Fibroblast of skin of right quadriceps (primary cell): ENCODE measurements at regions not wholly inside any gene's neighbourhood (a gene's known extent, or its start where the extent isn't known, plus 50 kb on each side); places are given as distances from the start of the nearest gene placed in this dataset.
"Not testable (repeated sequence)": the region's sequence is repeated elsewhere in the genome, so short reads cannot be mapped to it uniquely, and the experiment has no call there.

Experiments
- DNase-seq: peaks from one replicate; pipeline ENCODE4 v3.0.0-alpha.2; 2013

DNA sequence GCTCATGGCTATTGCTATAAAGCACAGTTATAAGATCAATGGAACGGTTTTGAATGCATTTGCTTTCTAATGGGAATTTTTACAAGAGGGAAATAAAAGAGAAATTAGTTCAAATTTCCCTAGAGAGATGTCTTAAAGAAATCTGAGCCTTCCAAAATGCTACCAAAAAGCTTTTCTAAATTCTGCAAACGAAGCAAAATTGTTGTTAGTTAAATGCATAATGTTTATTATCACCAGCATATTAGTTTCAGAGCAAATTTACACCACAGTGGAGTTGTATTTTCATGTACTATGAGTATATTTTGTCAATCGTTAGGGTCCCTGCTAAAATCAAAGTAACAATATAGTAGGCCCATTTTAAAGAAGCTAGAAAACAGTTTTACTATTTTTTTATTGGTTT is 67.4 kb upstream of the KIF2A start:
- not testable (repeated sequence) for DNase-seq

GRCh38 chr5:62240494-62240893 is 65.5 kb upstream of the KIF2A start:
- not testable (repeated sequence) for DNase-seq

- not testable (repeated sequence) for DNase-seq
These were observed 64.0 kb upstream of the KIF2A start for GRCh38 chr5:62242000-62242399.

- DNase-seq, result not testable (repeated sequence)
These were observed 63.0 kb upstream of the KIF2A start for GRCh38 chr5:62243046-62243445.

DNA sequence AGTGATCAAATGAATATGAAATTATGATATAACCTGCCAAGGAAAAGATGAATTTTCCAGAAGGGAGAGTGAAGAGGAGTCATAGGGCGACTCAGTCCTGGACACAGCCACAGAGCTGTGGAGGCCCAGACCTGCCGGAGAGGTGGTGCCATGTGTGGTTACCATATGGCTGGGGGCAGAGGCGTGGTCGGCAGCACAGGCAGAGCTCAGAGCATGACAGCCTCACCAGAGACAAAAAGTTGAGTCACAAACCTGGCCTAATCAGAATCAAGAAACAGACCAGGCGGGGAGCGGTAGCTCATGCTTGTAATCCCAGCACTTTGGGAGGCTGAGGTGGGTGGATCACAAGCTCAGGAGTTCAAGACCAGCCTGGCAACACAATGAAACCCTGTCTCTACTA is 57.8 kb upstream of the KIF2A start:
- DNase-seq, result not testable (repeated sequence)

- DNase-seq, result not testable (repeated sequence)
These were observed 55.9 kb upstream of the KIF2A start for GRCh38 chr5:62250085-62250484.

- not testable (repeated sequence) for DNase-seq
These were observed 55.1 kb upstream of the KIF2A start for GRCh38 chr5:62250919-62251318.

DNA sequence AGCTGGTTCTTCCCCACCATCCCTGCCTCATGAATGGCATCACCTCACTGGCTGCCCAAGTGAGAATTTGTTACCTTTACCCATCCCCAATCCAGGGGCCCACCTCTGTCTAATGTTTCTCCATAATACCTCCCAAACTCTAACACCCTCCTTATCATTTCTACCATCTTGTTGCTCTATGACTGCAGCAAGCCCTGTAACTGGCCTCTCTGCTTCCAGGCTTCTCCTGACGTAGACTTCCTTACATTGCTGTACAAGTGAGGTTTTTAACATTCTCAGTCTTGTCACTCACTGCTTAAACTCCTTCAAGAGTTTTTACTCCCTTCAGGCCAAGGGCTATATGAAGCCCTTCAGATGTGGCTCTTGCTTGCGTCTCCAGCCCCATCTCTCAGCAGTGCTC is 53.5 kb upstream of the KIF2A start:
- DNase-seq, result not testable (repeated sequence)

DNA sequence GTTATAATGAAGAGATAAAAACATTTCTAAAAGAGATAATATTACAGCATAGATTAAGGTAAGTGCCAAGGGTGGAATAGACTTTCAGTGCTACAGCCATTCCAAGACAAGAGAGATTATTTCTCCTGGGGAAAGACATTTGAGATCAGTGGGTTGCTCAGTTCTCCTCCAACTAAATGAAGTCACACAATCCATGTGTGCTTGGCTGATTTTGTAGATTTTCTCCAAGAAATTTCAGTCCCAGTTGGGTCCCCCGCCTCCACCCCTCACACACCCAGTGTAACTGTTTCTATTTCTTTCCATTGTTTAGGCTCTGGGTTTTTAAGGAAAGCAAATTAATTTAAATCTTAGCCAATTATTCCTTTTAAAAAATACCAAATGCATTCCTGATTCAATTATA is 50.5 kb upstream of the KIF2A start:
- DNase-seq, result not testable (repeated sequence)

- DNase-seq, result no peak
These were observed 49.6 kb upstream of the KIF2A start for GRCh38 chr5:62256161-62257019.
